ENCODE measurements at regions not wholly inside any gene's neighbourhood (a gene's known extent, or its start where the extent isn't known, plus 50 kb on each side); places are given as distances from the start of the nearest gene placed in this dataset.

GRCh38 chr4:117326091-117326490 lies 240.7 kb upstream of the TRAM1L1 start:
- H4K5ac ChIP-seq (ENCODE audit: insufficient read length, low read depth, low read length): no peak overlapping the region
- H3K4me2 ChIP-seq (ENCODE audit: insufficient read depth, insufficient read length, low read length): no peak overlapping the region
- DNase-seq: no peak
- no peak overlapping the region for H4K8ac ChIP-seq (replicated peaks; ENCODE audit: insufficient read length, low read depth, low read length)
- H2BK5ac ChIP-seq (ENCODE audit: insufficient read length, low read length): no peak overlapping the region
- no peaks in the 10 kb centered on the region for H3K79me2 ChIP-seq (ENCODE audit: insufficient read depth, low read length)
- no peak overlapping the region for H3T11ph ChIP-seq (ENCODE audit: low read length)
- H3K27me3 ChIP-seq (ENCODE audit: insufficient read depth, low read length): no peaks in the 10 kb centered on the region
- H2BK120ac ChIP-seq (ENCODE audit: low read depth, low read length, poor library complexity, severe bottlenecking): no peak overlapping the region
- no peak overlapping the region for H3K9ac ChIP-seq (ENCODE audit: extremely low read depth, insufficient read length, low read length)
- no peaks in the 10 kb centered on the region for H3K4me1 ChIP-seq (ENCODE audit: insufficient read depth, low read length)
- H4K91ac ChIP-seq (ENCODE audit: insufficient read length, low read depth, low read length): no peak overlapping the region
- H2BK20ac ChIP-seq (ENCODE audit: low read depth, low read length, poor library complexity, severe bottlenecking): no peak overlapping the region
- Mint-ChIP-seq H3K27ac (no peak overlapping the region), H3K27me3 (ENCODE audit: low read depth) (no peaks in the 10 kb centered on the region), H3K4me3 (no peak overlapping the region), H3K36me3 (ENCODE audit: insufficient read depth in 1 of 3, low read depth in 3 of 3) (peaks cover 0 to 2% (median 0%) of the 10 kb centered on the region in 3 experiments; a peak in 3 of 7 replicates), H3K9me3 (peaks cover 0 to 6% of the 10 kb centered on the region in 2 experiments; a peak in 2 of 5 replicates), H3K4me1 (no peaks in the 10 kb centered on the region)
- H3K18ac ChIP-seq (ENCODE audit: insufficient read length, low read depth, low read length): no peak overlapping the region
- H3K4ac ChIP-seq (ENCODE audit: low read depth, low read length): no peak overlapping the region
- no peak overlapping the region for H3K14ac ChIP-seq (ENCODE audit: insufficient read depth, low read length)
- H3K56ac ChIP-seq (ENCODE audit: insufficient read length, low read depth, low read length): no peak overlapping the region
- H3K9me3 ChIP-seq (ENCODE audit: control insufficient read depth, low read depth, low read length): no peaks in the 10 kb centered on the region
- H2AFZ ChIP-seq (ENCODE audit: low read length): no peak overlapping the region
- no peaks in the 10 kb centered on the region for H4K20me1 ChIP-seq (ENCODE audit: control insufficient read depth, insufficient read depth, insufficient read length)
- H3K23ac ChIP-seq (ENCODE audit: insufficient read length, low read depth, low read length): no peak overlapping the region
- no peak overlapping the region for H2AK5ac ChIP-seq (ENCODE audit: insufficient read length, low read length)
- WGBS (ENCODE audit: extremely low coverage, insufficient read length, low lambda C conversion rate): no CpG with 5 or more reads among the region's 3 CpGs
- H3K79me1 ChIP-seq (ENCODE audit: insufficient read depth, low read depth, low read length, poor library complexity, severe bottlenecking): no peaks in the 10 kb centered on the region
- TF ChIP-seq CTCF (conservative IDR thresholded peaks at IDR 0.05): no peak
- no peak overlapping the region for H3K27ac ChIP-seq (ENCODE audit: insufficient read length, low read depth, low read length)
- H2BK12ac ChIP-seq (ENCODE audit: insufficient read length, low read depth, low read length): no peak overlapping the region
- H3K23me2 ChIP-seq (ENCODE audit: insufficient read length, low read depth, low read length, poor library complexity, severe bottlenecking): no peaks in the 10 kb centered on the region
- no peak overlapping the region for H2BK15ac ChIP-seq (ENCODE audit: low read depth, low read length)

Measured in H9 (cell line).